ENCODE measurements at regions not wholly inside any gene's neighbourhood (a gene's known extent, or its start where the extent isn't known, plus 50 kb on each side); places are given as distances from the start of the nearest gene placed in this dataset.

- Histone ChIP-seq H3K4ac (ENCODE audit: low read depth, low read length) (no peak overlapping the region), H4K8ac (ENCODE audit: low read depth in 2 of 2, low read length in 2 of 2) (no peak overlapping the region), H3K36me3 (ENCODE audit: control insufficient read depth, insufficient read depth, low read length) (no peaks in the 10 kb centered on the region), H3K79me1 (ENCODE audit: low read depth in 1 of 2, low read length in 2 of 2) (no peaks in the 10 kb centered on the region), H2AK9ac (replicated peaks; ENCODE audit: low read depth, low read length, poor library complexity) (no peak overlapping the region), H3K9me1 (ENCODE audit: insufficient read depth, low read length) (no peaks in the 10 kb centered on the region), H3K56ac (ENCODE audit: extremely low read depth, insufficient read depth, low read length) (no peak overlapping the region), H3K4me3 (ENCODE audit: insufficient read depth, low read depth, low read length) (no peak overlapping the region), H3K9ac (ENCODE audit: low read depth, low read length) (no peak overlapping the region), H4K20me1 (ENCODE audit: insufficient read depth, low read length) (no peaks in the 10 kb centered on the region), H3K14ac (replicated peaks; ENCODE audit: low read depth, low read length) (no peak overlapping the region), H3K18ac (ENCODE audit: low read depth, low read length) (no peak overlapping the region), H3K9me3 (ENCODE audit: control insufficient read depth, insufficient read depth, low read length) (no peaks in the 10 kb centered on the region), H3K27me3 (ENCODE audit: control insufficient read depth, insufficient read depth, low read length) (no peaks in the 10 kb centered on the region), H2BK15ac (ENCODE audit: low read depth, low read length) (no peak overlapping the region), H3K4me1 (ENCODE audit: control insufficient read depth, insufficient read depth, low read length) (no peaks in the 10 kb centered on the region), H3K23ac (ENCODE audit: low read depth, low read length) (no peak overlapping the region), H2BK5ac (ENCODE audit: low read depth, low read length, poor library complexity, severe bottlenecking) (no peak overlapping the region), H4K91ac (ENCODE audit: insufficient read depth, low read depth, low read length) (no peak overlapping the region), H2AFZ (replicated peaks; ENCODE audit: low read length, poor library complexity) (no peak overlapping the region), H2AK5ac (ENCODE audit: low read depth, low read length) (no peak overlapping the region), H3K4me2 (ENCODE audit: low read depth, low read length) (no peak overlapping the region), H4K5ac (ENCODE audit: low read depth, low read length) (no peak overlapping the region), H2BK120ac (ENCODE audit: low read depth, low read length) (no peak overlapping the region), H3K27ac (ENCODE audit: insufficient read depth, low read length) (no peak overlapping the region), H2BK20ac (ENCODE audit: low read depth, low read length) (no peak overlapping the region)
- no TSS peak for BruUV-seq (replicated peaks)
- DNase-seq (no peak), ATAC-seq (ENCODE audit: low read depth) (no peak)
- CTCF ChIA-PET = interaction anchor here (1.0 kb wide), 1 partner anchor 21 kb away, joined by 3 read pairs; no protein-coding TSS in a partner anchor
- no peak for TF ChIP-seq NFE2L2 (IDR thresholded peaks at IDR 0.05; ENCODE audit: low read depth, low read length)
- no peak for TF ChIP-seq RAD21 (IDR thresholded peaks at IDR 0.05; ENCODE audit: low read length)
- TF ChIP-seq MAZ (IDR thresholded peaks at IDR 0.05; ENCODE audit: borderline replicate concordance, low read depth, low read length) = no peak
- TF ChIP-seq USF2 (IDR thresholded peaks at IDR 0.05; ENCODE audit: low read depth, low read length) = no peak
- TF ChIP-seq SMC3 (IDR thresholded peaks at IDR 0.05; ENCODE audit: low read depth, low read length) = no peak
- no peak for TF ChIP-seq CHD1 (IDR thresholded peaks at IDR 0.05; ENCODE audit: low read depth, low read length)
- TF ChIP-seq MXI1 (IDR thresholded peaks at IDR 0.05; ENCODE audit: borderline replicate concordance, low read depth, low read length) = no peak
- no peak for TF ChIP-seq POLR2A (IDR thresholded peaks at IDR 0.05; ENCODE audit: low read depth, low read length)
- in situ Hi-C loops (cut with MboI; ENCODE audit: low sequenced_read_pairs) = no loop called here
- dilution Hi-C loops (cut with HindIII; ENCODE audit: low sequenced_read_pairs, unreplicated experiment) = no loop called here
- intact Hi-C loops (cut with micrococcal nuclease) = no loop called here
- no CpG with 5 or more reads among the region's 6 CpGs for WGBS, 2 experiments (ENCODE audit: extremely low coverage in 2 of 2, insufficient read length in 1 of 2)
- POLR2A ChIA-PET (ENCODE audit: unreplicated experiment) = no interaction called here
These were observed 131.6 kb upstream of the LSM8 start for GRCh38 chr7:118052336-118052735.

Data from IMR-90 (cell line).